Testis (tissue), 2 donors: ENCODE measurements at regions not wholly inside any gene's neighbourhood (a gene's known extent, or its start where the extent isn't known, plus 50 kb on each side); places are given as distances from the start of the nearest gene placed in this dataset.

Source experiments
- CTCF ChIP-seq, 3 experiments: fragments of 450-650 bp in 2 of 3; fragments of 200-600 bp in 1 of 3; sonication (generic) in 1 of 3; IDR thresholded peaks; one replicate each; pipeline ENCODE4 v1.5.1; 2016 to 2019; ENCODE audit warnings: antibody characterized with exemption in 3 of 3, mild to moderate bottlenecking in 2 of 3, moderate library complexity in 1 of 3
- POLR2A ChIP-seq: fragments of 450-650 bp; IDR thresholded peaks from one replicate; pipeline ENCODE4 v1.6.1; 2017; ENCODE audit warnings: antibody characterized with exemption, mild to moderate bottlenecking, moderate library complexity

GRCh38 chr13:89204435-89204834 is 1533.3 kb downstream of the SLITRK5 start:
- TF ChIP-seq CTCF (IDR thresholded peaks at IDR 0.05): no peak
- TF ChIP-seq POLR2A: no peak
